Fibroblast of the aortic adventitia (primary cell): ENCODE measurements at regions not wholly inside any gene's neighbourhood (a gene's known extent, or its start where the extent isn't known, plus 50 kb on each side); places are given as distances from the start of the nearest gene placed in this dataset.

ENCODE experiments used
- DNase-seq: peaks from one replicate; pipeline ENCODE4 v3.0.0-alpha.2; 2010; ENCODE audit warnings: low read depth
- H3K4me3 ChIP-seq: 2 replicates; pipeline ENCODE4 v1.5.1; 2011; ENCODE audit warnings: low read depth, mild to moderate bottlenecking, control low read depth, low read length, moderate library complexity
- TF ChIP-seq, protein P1 (sequence below): IDR thresholded peaks from 2 replicates; pipeline ENCODE4 v1.5.1; 2011; ENCODE audit warnings: mild to moderate bottlenecking, low read length, control low read depth, inconsistent platforms; ENCODE audit not compliant: insufficient read depth

DNA sequence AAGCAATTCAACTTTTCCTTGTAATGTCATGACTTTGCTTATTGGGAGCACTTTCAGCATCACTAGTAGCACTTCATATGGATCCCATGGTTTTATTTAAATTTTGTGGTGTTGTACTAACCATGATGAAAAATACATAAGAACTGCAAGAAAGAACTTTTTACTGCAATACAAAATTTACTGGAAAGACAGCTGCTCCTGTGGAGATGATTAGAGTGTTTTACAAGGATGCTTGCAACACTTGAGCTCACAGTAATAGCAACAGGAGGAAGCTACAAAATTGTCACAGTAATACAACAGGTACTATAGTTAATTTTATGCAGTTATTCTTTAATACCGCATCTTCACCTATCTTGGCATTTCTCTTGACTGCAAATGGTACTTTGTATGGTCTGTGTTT, 158.3 kb upstream of the TSLP start:
- H3K4me3 ChIP-seq: no peak overlapping the region
- TF ChIP-seq, protein P1, sequence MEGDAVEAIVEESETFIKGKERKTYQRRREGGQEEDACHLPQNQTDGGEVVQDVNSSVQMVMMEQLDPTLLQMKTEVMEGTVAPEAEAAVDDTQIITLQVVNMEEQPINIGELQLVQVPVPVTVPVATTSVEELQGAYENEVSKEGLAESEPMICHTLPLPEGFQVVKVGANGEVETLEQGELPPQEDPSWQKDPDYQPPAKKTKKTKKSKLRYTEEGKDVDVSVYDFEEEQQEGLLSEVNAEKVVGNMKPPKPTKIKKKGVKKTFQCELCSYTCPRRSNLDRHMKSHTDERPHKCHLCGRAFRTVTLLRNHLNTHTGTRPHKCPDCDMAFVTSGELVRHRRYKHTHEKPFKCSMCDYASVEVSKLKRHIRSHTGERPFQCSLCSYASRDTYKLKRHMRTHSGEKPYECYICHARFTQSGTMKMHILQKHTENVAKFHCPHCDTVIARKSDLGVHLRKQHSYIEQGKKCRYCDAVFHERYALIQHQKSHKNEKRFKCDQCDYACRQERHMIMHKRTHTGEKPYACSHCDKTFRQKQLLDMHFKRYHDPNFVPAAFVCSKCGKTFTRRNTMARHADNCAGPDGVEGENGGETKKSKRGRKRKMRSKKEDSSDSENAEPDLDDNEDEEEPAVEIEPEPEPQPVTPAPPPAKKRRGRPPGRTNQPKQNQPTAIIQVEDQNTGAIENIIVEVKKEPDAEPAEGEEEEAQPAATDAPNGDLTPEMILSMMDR: no peak
- DNase-seq: no peak

- peak; percentile 96 for DNase-seq
- TF ChIP-seq, protein P1: no peak
- no peak overlapping the region for H3K4me3 ChIP-seq
These were observed 155.0 kb upstream of the TSLP start for GRCh38 chr5:110916381-110917049.

- H3K4me3 ChIP-seq: no peak overlapping the region
- DNase-seq: peak; percentile 70
- TF ChIP-seq, protein P1: no peak
These were observed 154.2 kb upstream of the TSLP start for GRCh38 chr5:110917161-110917875.

GRCh38 chr5:110918683-110919082, 152.8 kb upstream of the TSLP start:
- TF ChIP-seq, protein P1: no peak

DNA sequence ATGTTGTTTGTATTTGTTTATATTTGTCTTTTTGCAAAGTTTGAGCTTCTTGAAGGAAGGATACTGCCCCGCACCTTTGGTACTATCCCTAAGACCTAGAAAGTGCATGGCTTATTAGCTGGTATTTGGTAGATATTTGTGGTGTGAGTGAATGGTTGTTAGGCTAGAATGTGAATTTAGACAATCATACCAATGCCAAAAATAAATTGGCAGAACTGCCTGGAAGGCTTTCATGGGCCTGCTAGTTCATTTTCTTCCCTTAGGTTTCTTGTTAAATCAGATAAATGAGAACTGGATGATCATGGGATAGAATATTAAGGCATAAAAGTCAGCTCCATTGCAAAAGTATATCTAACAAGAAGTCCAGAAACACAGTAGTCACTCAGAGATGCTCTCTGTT, 147.5 kb upstream of the TSLP start:
- H3K4me3 ChIP-seq: no peak overlapping the region
- DNase-seq: peak; percentile 57
- TF ChIP-seq, protein P1: no peak

More at GRCh38 chr5:110918683-110919082, 152.8 kb upstream of the TSLP start:
- DNase-seq: no peak
- no peak overlapping the region for H3K4me3 ChIP-seq

- peak; percentile 84 for DNase-seq
- no peak overlapping the region for H3K4me3 ChIP-seq
- TF ChIP-seq, protein P1: no peak
These were observed 146.1 kb upstream of the TSLP start for GRCh38 chr5:110925398-110925797.

DNA sequence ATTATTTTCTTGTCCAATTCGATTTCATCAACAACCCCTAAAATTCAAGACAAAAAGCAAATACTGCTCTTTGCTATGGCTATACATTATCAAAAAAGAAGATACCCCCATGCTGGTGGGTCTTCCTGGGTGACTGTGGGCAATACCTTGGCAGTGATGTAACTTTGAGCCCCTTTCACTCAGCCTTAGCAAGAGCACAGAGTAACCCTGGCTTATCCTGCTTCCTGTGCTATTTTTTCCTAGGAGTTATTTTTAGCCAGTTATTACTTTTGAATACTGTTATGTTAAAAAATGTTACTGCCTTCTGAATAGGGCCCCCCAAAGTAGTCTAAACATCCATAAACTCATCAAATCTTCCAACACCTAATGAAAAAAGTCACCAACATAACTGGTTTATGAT, 145.6 kb upstream of the TSLP start:
- TF ChIP-seq, protein P1: no peak
- no peak overlapping the region for H3K4me3 ChIP-seq
- peak; percentile 25 for DNase-seq
